Skeletal muscle cell (primary cell): ENCODE measurements at regions not wholly inside any gene's neighbourhood (a gene's known extent, or its start where the extent isn't known, plus 50 kb on each side); places are given as distances from the start of the nearest gene placed in this dataset.

Experiments
- DNase-seq: peaks from one replicate; pipeline ENCODE4 v3.0.0-alpha.2; 2010; ENCODE audit warnings: low read depth
- H3K4me3 ChIP-seq: 2 replicates; pipeline ENCODE4 v1.5.1; 2011; ENCODE audit warnings: low read depth, mild to moderate bottlenecking, control low read depth, low read length, moderate library complexity

GRCh38 chr20:39800111-39800510 lies 838.0 kb downstream of the DHX35 start:
- no peak overlapping the region for H3K4me3 ChIP-seq
- DNase-seq: peak; percentile 7

GRCh38 chr20:39799366-39799965 lies 837.3 kb downstream of the DHX35 start:
- no peak for DNase-seq
- no peak overlapping the region for H3K4me3 ChIP-seq

GRCh38 chr20:39795401-39796272 lies 833.5 kb downstream of the DHX35 start:
- no peak for DNase-seq
- H3K4me3 ChIP-seq: no peak overlapping the region

GRCh38 chr20:39792334-39792733 lies 830.2 kb downstream of the DHX35 start:
- no peak overlapping the region for H3K4me3 ChIP-seq
- DNase-seq: no peak

- H3K4me3 ChIP-seq: no peak overlapping the region
- no peak for DNase-seq
These were observed 827.3 kb downstream of the DHX35 start for GRCh38 chr20:39789411-39789810.

DNA sequence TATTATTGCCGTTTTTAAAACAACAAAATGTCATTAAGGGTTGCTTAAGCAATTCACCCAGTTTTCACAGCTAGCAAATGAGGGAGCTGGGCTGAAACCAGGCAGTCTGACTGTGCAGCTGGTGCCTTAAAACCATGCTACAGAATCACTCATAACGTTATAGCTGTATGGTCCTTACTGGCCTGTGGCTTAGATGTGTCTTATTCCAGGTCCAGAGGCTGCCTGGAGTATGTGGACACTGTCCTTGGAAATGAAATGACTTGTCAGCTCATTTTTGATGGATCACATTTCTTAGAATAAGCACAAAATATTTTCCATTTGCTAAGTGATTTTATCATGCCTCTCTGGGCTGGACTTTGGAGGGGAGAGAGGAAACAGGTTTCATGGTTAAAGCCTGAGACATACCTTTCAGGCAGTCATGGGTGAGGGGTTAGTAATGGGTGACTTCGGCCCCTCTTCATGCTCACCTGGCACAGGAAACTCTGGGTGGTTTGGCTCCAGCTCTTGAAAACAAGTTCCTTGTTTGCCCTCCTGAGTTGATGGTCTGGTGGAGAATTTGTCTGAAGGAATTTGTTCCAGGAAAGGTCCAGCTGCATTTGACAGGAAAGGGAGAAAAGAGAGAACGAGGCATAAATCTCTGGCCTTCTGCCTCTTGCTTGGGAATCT lies 823.2 kb downstream of the DHX35 start:
- H3K4me3 ChIP-seq: no peak overlapping the region
- DNase-seq: no peak

- H3K4me3 ChIP-seq: no peak overlapping the region
- DNase-seq: no peak
These were observed 822.5 kb downstream of the DHX35 start for GRCh38 chr20:39784693-39785092.

DNA sequence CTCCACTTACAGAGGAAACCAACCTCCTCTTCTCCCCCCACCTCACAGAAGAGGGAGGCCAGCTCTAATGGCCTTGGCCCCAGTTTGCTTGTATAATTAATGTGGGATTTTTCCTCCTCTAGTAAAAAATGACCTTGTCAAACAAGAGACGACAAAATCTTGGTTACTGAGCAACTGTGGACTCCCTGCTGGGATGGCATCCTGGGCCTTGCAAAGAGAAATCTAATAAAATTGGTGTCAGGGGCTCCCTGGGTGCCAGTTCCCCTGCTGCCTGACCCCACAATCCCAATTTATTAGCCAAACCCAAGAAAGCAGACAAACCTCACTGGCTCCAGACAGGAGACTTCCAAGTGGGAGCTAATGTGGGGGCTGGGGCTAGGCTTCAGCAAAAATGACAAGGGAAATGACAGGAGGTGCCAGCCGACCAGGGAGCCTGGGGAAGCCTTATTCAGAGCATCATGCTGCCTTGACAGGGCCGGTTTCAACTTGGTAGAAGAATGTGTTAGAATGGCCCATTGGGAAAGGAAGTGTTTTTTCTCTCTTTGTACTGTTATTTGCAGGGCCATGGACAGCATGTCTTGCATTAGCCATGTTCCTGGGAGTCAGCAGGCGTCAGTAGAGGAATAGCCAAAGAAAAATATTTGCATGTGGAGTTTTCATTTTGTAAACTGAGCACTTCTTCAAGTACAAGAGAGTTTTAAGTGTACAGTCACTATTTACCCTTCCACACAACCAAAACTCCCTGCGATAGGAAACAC lies 816.9 kb downstream of the DHX35 start:
- no peak overlapping the region for H3K4me3 ChIP-seq
- no peak for DNase-seq

DNA sequence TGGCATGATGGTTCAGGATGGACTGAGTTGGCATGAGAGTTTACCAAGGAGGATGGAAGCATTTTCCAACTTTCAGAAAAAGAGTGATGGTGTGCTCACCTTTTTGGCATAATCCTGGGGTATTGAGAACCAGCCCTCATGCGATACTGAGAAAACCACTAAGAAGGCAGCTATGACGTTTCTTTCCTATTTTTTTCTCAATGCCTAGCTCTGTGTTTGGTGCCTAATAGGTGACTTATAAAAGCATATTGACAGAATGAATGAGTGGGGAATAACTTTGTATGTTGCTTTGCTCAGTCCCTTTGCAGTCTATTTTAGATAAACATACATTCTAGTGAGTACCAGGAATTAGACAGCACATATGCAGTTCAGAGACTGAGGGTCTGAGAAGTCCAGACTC lies 816.3 kb downstream of the DHX35 start:
- DNase-seq: no peak

DNA sequence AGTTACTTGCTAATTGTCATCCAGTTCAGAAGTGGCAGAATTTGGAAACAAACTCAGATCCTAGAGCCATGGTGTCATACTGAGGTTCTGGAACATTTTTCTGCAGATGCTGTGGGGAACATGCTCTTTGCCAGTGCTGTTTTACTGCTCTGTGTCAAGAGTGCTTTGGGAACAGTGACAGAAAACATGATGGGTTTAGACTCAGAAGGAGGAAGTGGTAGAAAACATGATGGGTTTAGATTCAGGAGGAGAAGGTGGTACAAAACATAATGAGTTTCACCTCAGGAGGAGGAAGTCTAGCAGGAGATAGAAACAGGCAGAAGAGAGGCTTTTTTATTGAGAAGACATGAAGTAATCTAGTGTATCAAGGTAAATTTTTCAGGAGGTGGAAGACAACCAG lies 815.5 kb downstream of the DHX35 start:
- no peak for DNase-seq

More for the DNA sequence above, 816.3 kb downstream of the DHX35 start:
- no peak overlapping the region for H3K4me3 ChIP-seq

GRCh38 chr20:39775110-39775509 lies 813.0 kb downstream of the DHX35 start:
- no peak overlapping the region for H3K4me3 ChIP-seq
- no peak for DNase-seq

More for the DNA sequence above, 815.5 kb downstream of the DHX35 start:
- no peak overlapping the region for H3K4me3 ChIP-seq

GRCh38 chr20:39773380-39774000 lies 811.3 kb downstream of the DHX35 start:
- no peak overlapping the region for H3K4me3 ChIP-seq
- DNase-seq: no peak

DNA sequence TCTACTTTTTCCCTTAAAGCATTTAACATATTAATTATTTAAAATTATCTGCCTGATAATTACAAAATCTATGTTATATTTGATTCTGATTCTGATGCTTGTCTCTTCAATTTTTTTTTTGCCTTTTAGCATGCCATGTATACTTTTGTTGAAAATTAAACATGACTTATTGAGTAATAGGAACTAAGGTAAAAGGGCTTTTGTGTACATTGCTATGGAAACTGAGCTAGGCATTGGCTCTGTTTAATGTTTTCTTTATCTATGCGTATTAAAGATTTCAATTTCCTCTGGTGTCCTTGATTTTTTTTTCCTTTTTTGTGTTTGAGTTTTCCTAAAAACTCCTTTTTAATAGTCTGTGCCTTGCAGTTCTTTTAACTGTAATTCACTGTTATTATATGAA lies 805.2 kb downstream of the DHX35 start:
- DNase-seq: no peak
- H3K4me3 ChIP-seq: no peak overlapping the region

- H3K4me3 ChIP-seq: no peak overlapping the region
- no peak for DNase-seq
These were observed 804.2 kb downstream of the DHX35 start for GRCh38 chr20:39766333-39766732.

DNA sequence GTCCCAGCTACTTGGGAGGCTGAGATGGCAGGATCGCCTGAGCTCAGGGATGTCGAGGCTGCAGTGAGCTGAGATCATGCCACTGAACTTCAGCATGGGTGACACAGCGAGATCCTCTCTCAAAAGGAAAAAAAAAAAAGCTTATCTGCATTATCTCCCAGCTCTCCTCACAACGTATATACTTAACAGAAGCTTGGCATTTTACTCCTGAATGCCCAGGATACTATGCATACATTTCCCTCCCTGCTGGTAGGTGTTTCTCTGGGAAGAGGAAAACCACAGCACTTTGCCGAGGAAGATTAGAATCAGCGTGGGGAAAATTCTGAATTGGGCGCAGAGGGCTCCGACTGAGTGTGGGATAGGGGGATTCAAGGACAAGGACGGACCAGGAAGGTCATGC lies 800.6 kb downstream of the DHX35 start:
- DNase-seq: no peak
- no peak overlapping the region for H3K4me3 ChIP-seq

- H3K4me3 ChIP-seq: no peak overlapping the region
- DNase-seq: no peak
These were observed 796.7 kb downstream of the DHX35 start for GRCh38 chr20:39758876-39759275.

DNA sequence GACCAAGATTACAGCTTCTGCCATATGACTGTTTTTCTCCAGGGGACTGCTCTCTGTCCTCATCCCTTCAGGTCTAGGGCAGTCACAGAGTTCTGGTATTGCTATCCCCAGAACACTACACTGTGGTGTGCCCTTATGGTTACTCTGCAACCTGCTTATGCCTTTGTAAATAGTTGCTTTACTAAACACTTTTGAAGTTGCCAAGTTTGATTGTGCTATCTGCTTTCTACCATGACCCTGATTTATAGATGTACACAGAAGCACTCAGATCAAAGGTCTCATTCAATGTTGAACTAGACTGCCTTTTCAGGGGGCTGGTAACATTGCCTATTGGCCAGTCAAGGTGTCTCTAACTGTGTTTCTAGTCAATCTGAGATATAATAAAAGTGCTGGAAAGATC lies 794.7 kb downstream of the DHX35 start:
- H3K4me3 ChIP-seq: no peak overlapping the region
- DNase-seq: no peak

DNA sequence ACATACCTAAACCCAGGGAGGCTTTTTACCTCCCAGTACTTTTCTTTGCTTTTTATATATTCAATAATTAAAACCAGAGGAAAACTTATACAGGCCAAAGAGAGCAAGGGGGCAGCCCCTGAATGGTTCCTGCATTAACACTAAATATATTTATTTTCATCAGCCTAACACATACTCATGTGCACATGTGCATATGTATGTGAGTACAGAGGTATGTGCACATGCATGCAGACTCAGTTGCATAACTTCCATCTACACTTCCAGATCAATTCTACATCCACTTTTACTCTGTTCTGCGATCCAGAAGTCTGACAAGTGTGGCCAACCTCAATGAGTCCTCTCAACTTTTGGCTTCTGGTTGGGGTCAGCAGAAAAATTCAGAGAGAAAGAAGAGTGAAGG lies 794.2 kb downstream of the DHX35 start:
- no peak overlapping the region for H3K4me3 ChIP-seq
- no peak for DNase-seq

- H3K4me3 ChIP-seq: no peak overlapping the region
- no peak for DNase-seq
These were observed 790.2 kb downstream of the DHX35 start for GRCh38 chr20:39752262-39752876.
